ENCODE measurements at regions not wholly inside any gene's neighbourhood (a gene's known extent, or its start where the extent isn't known, plus 50 kb on each side); places are given as distances from the start of the nearest gene placed in this dataset.

DNA sequence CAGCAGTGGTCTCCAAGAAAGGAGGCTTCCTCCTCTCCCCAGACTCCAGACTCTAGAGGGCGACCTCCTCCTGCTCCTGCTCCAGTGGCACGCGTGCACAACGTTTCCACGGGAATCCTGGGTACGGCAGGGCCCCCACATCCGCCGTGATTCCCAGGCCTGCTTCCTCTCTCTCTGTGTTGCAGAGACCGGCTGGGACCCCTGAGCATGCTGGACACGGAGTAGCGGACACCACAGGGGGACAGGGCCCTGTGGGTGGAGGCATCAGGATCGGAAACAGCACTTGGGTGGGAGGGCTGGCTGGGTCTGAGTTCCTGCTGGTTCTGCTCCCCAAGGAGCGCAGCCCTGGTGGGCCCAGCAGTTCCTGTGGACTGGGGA, 75.9 kb upstream of the SLC35G4 start:
- TF ChIP-seq, protein P1, sequence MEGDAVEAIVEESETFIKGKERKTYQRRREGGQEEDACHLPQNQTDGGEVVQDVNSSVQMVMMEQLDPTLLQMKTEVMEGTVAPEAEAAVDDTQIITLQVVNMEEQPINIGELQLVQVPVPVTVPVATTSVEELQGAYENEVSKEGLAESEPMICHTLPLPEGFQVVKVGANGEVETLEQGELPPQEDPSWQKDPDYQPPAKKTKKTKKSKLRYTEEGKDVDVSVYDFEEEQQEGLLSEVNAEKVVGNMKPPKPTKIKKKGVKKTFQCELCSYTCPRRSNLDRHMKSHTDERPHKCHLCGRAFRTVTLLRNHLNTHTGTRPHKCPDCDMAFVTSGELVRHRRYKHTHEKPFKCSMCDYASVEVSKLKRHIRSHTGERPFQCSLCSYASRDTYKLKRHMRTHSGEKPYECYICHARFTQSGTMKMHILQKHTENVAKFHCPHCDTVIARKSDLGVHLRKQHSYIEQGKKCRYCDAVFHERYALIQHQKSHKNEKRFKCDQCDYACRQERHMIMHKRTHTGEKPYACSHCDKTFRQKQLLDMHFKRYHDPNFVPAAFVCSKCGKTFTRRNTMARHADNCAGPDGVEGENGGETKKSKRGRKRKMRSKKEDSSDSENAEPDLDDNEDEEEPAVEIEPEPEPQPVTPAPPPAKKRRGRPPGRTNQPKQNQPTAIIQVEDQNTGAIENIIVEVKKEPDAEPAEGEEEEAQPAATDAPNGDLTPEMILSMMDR (conservative IDR thresholded peaks at IDR 0.05; ENCODE audit: low read depth, low read length), result no peak
- no peak for DNase-seq (ENCODE audit: low read depth)
- H3K4me3 ChIP-seq (ENCODE audit: low read length), result no peak overlapping the region

DNA sequence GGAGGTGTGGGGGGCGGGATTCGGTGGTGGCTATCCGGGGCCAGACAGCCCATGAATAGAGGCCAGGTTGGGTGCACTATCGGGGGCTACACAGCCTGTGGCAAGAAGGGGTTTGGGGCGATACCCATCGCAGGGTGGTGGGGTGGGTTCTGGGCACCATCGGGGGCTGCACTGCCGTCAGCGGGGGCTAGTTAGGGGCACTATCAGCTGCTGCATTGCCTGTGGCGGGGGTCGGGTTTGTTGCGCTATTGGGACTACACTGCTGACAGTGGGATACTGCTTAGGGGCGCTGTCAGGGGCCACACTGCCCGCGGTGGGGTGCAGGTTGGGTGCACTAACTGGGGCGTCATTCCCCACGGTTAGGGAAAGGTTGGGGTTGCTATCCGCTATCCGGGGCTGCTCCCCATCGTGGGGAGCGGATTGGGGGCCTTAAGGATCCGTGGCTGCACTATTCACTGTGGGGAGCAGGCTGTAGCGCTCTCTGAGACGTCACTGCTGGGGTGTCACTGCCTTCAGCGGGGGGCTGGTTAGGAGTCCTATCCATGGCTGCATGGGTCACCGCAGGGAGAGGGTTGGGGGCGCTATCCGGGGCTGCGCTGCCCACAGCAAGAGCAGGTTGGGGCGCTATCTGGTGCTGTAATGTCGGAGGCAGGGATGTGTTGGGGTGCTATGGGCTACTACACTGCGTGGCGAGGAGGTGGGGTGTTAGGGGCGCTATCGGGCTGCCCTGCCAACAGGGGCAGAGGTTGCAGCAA, 76.5 kb upstream of the SLC35G4 start:
- H3K4me3 ChIP-seq (ENCODE audit: low read length), result no peak overlapping the region
- DNase-seq (ENCODE audit: low read depth), result no peak
- TF ChIP-seq, protein P1 (conservative IDR thresholded peaks at IDR 0.05; ENCODE audit: low read depth, low read length), result no peak

DNA sequence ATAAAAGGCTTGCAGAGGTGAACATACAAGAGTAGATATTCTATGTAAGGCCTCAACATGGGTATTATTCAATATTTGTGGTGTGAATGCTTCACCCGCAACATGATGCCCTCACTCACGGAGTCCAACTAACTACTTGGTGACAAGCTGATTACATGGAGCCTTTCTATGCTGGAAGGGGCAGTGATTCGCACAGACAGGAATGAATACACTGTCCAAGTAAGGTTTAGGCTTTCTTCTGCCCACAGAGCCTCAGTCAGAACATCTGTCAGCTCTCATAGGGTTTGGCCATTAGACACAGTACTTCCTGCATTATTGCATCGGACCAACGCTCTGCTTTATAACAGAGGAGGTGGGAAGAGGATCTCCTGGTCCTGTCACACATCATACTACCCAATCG, 80.3 kb upstream of the SLC35G4 start:
- H3K4me3 ChIP-seq (ENCODE audit: low read length), result no peak overlapping the region
- DNase-seq (ENCODE audit: low read depth), result no peak

DNA sequence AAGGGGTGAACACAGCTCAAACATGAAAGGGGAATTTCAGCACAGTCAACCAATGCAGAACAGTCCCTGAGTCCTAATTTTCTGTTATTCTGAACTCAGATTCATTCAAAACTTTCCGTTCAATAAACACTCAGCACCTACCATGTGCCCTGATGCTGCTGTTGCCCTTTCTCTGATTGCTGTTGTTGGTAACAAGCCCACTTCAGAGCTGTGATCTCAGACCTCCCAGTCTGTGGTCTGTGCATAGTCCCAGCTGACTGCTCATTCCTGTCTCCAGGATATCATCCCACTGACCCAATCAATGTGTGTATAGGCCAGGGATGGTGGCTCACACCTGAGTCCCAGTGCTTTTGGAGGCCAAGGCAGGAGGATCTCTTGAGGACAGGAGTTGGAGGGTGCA, 82.7 kb upstream of the SLC35G4 start:
- TF ChIP-seq, protein P1 (conservative IDR thresholded peaks at IDR 0.05; ENCODE audit: low read depth, low read length), result no peak
- H3K4me3 ChIP-seq (ENCODE audit: low read length), result no peak overlapping the region
- no peak for DNase-seq (ENCODE audit: low read depth)

More for the DNA sequence above, 80.3 kb upstream of the SLC35G4 start:
- TF ChIP-seq, protein P1 (conservative IDR thresholded peaks at IDR 0.05; ENCODE audit: low read depth, low read length), result no peak

DNA sequence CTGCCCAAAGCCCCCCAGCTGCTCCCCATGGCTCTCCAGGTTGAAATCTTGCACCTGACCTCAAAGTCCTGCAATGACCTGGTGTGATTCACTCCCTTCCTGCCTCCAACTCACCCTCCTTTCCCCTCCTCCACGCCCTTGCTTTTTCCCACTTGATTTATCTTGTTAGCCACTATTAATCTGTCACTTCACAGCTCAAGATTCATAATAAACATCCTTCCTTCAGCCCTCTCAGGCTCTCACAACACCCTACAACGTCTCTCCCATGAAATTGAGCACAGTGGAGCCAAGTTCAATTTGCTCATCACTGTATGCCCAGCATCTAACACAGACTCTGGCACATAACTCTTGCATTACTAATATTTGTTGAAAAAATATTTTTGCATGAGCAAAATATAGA, 85.6 kb upstream of the SLC35G4 start:
- no peak for DNase-seq (ENCODE audit: low read depth)
- TF ChIP-seq, protein P1 (conservative IDR thresholded peaks at IDR 0.05; ENCODE audit: low read depth, low read length), result no peak
- H3K4me3 ChIP-seq (ENCODE audit: low read length), result no peak overlapping the region

DNA sequence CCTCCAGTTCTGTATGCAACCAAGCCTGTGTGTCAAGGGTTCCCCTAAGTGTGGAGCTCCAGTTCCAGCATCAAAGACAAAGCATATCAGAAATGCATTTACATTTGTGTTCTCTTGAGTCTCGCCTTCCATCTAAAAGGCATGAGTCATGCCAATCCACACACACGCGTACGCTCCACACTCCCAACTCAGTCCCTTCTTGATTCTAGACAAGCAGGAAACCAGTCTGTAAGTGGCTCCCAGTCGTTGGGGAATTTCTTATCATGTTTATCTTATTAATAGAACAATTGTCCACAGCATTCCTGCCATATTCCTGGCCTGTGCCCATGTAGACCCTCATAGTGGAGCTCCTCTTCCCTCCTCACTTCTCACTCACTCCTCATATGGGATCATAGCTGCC, 86.4 kb upstream of the SLC35G4 start:
- no peak for DNase-seq (ENCODE audit: low read depth)
- TF ChIP-seq, protein P1 (conservative IDR thresholded peaks at IDR 0.05; ENCODE audit: low read depth, low read length), result no peak
- H3K4me3 ChIP-seq (ENCODE audit: low read length), result no peak overlapping the region

DNA sequence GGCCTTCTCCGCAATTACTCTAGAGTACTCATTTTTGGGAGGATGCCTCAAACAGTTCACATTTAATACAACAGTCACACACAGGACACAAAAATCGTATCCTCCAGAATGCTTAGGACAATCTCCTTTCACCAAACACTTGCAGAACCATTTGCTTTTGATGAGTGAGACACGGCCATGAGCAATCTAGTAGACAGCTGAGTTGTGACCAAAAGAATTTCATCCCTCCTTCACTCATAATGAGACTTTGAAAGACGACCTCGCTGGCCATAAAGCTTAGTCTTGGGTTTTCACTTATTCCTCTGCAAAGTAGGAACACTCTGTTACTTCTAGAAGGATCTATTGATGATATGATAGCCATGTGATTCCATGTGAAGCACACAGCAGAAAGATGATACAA, 87.5 kb upstream of the SLC35G4 start:
- no peak overlapping the region for H3K4me3 ChIP-seq (ENCODE audit: low read length)
- TF ChIP-seq, protein P1 (conservative IDR thresholded peaks at IDR 0.05; ENCODE audit: low read depth, low read length), result no peak
- no peak for DNase-seq (ENCODE audit: low read depth)

All from retinal pigment epithelial cell (primary cell).